ENCODE measurements at regions not wholly inside any gene's neighbourhood (a gene's known extent, or its start where the extent isn't known, plus 50 kb on each side); places are given as distances from the start of the nearest gene placed in this dataset.
A peak's percentile ranks its signal among the peaks of the same experiment; 100 is the strongest.
"Not testable (repeated sequence)": the region's sequence is repeated elsewhere in the genome, so short reads cannot be mapped to it uniquely, and the experiment has no call there.

DNA sequence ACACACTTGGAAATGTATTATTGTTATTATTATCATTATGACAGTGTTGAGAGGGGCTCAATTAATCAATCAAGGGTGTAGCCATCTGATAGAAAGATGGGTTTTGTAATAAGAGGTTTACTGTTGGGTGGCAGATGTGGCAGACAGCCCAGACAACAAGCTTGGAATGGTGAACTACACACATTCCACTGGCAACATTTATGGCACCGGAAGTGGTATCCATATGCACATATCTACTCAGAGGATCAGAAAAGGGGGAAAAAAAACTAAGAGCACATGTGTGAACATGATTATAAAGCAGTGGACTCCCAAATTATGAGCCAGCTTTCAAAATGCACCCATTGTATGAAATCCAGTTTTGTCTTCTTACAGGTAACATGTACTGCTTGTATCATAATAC lies 125.9 kb upstream of the ARX start:
- no peak for DNase-seq (ENCODE audit: low spot score)

DNA sequence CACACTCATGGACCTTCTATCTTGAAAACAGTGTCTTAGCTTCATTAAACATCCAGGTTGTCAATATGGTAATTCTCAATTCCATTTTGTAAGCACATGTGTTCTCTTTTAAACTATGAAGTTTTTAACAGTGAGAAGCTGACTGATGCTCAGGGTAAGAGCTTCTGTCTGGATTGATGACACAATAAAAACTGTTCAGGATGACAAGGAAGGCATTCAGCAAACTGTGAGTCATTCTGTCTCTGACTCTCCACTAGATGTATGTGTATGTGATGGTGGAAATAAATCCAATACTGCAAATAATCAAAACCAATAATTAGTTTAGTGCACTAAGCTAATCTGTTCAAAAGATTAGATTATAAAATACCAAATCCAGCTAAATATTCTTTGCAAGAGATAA lies 115.3 kb upstream of the ARX start:
- no peak for DNase-seq (ENCODE audit: low spot score)

DNA sequence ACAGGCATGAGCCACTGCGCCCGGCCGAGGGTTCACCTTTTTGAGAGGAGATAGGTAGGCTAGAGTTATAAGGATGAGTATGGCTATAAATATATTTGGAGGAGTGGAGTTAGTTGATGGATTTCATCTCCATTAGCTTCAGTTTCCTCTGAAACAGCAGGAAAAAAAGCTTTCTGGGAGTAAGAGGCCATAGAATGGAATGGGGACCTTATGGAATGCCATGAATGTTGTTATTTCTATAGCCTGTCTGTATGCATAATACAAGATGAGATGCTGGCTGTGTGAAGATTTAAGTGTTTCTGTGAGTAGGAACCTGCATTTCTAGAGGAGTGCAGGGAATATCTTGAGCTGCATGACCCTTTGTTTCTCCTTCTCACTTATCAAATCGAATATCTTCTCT lies 114.9 kb upstream of the ARX start:
- DNase-seq (ENCODE audit: low spot score) = no peak

DNA sequence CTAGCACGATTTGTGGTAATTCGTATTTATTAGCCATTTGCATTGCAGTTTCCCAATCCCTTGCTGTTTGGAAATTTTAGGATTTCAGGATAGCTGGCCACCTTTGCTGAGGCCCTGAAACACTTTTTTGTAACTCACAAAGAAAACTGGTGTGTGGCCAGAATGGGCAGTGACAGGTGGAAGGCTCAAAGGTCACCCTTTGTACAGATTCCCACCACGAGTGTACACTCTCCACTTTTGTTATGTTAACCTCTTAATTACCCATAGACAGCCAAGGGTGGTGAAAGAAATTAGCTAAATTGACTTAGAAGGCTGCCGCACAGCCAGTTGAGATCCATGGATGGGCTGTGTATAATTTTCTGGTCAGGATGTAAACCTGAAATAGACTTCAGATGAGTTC lies 109.7 kb upstream of the ARX start:
- no peak for DNase-seq (ENCODE audit: low spot score)

DNA sequence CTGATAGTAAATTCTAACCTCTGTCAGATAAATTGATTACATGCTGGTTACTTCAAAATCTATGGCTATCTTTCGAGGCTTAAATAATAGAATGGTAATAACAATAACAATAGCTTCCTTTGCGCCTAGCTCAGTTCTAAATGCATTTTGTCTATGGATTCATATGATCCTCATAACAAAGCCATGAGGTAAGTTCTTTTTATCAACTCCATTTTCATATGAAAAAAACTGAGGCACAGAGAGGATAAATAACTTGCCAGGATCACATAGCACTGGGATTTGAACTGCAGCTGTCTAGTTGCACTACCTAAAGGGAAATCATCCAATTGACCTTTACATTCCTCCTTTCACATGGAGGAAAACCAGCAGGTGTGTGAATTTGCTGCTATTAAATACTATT lies 108.6 kb upstream of the ARX start:
- DNase-seq (ENCODE audit: low spot score) = no peak

DNA sequence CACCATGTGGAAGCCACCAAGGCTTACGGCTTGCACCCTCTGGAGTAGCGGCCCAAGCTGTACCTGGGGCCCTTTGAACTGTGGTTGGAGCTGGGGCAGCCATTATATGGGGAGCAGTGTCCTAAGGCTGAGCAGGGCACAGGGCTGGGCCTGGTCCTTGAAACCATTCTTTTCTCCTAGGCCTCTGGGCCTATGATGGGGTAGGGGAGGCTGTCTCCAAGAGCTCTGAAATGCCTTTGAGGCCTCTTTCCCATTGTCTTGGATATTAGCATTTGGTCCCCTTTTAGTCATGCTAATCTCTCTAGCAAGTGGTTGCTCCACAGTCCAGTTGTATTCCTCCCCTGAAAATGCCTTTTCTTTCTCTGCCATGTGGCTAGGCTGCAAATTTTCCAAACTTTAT lies 96.4 kb upstream of the ARX start:
- no peak for DNase-seq (ENCODE audit: low spot score)

DNA sequence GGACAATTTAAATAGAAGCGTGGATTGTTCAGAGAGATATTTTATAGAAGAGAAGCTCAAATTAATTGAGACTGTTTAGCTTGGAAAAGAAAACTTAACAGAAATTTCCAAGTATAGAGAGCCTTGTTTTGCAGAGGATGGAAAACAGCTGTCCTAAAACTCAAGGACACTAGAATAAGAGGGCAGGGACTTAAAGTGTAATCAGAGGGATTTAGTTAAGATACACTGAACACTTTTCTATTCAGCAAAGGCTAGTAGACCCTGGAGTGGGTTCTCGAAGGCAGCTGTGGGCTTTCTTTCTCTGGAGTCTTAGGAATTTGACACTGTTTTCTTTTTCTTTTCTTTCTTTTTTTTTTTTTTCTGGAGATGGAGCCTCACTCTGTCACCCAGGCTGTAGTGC lies 92.7 kb upstream of the ARX start:
- no peak for DNase-seq (ENCODE audit: low spot score)

DNA sequence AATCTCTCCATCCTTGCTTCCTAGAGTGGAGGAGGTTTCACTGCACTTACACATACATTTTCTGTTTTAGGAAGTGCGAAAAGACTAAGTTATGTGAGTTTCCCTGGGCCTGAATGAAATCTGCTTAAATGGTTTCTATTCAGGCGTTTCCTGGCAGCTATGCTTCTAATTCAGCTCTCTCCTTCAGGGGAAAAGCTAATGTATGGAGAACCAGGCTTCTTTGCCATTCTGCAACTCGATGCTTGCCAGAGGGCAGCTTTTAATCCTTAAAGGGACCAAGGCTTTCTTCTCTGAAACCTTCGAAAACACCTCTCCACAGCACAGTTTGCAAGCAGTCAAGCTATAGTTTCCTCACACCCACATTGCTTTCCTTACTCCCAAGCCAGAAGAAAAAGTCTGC lies 89.5 kb upstream of the ARX start:
- no peak for DNase-seq (ENCODE audit: low spot score)

DNA sequence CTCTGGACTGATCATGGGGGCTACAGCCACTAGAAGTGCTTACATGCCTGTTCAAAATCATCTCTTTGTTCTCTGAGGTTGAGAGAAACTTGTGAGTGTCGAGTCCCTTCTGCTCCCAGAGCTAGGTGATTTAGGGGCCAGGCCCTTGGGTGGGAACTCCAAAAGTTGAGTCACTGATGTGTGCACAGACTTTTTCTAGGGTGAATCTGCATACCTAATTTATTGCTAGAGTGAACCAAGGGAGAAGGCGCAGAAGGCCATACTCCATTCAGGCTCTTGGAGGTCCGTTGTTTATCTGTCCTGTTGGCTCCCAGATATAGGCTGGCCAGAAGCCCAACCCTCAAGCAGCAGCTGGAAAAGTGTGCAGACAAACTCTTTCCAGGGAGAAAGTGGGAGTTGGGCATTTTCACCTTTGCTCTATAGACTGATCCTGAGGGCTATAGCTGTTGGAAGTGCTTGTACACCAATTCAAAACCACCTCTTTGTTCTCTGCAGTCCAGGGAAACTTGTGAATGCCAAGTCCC lies 80.8 kb upstream of the ARX start:
- DNase-seq (ENCODE audit: low spot score) = no peak

DNA sequence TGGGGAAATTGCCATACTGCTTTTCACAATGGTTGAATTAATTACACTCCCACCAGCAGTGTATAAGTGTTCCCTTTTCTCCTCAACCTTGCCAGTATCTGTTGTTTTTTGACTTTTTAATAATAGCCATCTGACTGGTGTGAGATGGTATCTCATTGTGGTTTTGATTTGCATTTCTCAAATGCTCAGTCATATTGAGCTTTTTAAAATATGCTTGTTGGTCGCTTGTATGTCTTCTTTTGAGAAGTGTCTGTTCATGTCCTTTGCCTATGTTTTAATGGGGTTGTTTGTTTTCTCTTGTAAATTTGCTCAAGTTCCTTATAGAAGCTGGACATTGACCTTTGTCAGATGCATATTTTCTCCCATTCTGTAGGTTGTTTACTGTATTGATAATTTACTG lies 75.4 kb upstream of the ARX start:
- not testable (repeated sequence) for DNase-seq (ENCODE audit: low spot score)

DNA sequence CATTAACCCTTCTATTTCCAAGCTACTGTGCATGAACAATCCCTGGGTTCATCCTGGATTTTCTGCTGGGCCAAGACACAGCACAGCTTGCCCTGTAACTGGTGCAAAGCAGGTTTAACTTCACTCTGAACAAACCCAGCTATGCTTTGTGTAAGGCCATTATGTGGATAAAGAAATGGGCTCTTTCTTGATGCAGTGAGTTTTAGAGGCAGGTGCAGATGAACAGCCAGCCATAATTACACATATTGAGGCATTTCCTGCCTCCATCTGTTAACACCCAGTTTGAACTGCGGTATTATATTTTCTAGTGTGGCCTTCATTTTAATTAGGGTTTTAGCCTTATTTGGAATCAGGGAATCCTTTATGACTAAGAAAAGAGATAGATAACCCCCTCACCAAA lies 68.7 kb upstream of the ARX start:
- no peak for DNase-seq (ENCODE audit: low spot score)

DNA sequence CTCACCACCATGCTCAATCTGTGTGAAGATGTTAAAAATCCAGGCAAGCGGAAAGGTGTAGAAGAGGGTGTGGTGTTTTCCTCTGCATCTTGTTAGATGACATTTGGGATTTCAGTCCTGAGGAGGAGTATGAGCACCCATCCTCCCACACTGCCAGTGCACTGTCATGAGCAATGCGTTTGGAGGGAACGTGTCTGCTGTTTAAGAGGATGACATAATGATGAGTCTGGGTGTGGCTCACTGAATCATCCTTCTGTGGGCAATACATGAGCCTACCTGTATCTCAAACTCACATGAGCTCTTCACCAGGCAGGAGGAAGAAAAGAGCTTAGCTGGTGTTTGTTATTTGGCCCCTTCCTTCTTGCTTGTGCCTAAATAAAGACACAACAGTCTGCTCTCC lies 67.9 kb upstream of the ARX start:
- DNase-seq (ENCODE audit: low spot score) = no peak

DNA sequence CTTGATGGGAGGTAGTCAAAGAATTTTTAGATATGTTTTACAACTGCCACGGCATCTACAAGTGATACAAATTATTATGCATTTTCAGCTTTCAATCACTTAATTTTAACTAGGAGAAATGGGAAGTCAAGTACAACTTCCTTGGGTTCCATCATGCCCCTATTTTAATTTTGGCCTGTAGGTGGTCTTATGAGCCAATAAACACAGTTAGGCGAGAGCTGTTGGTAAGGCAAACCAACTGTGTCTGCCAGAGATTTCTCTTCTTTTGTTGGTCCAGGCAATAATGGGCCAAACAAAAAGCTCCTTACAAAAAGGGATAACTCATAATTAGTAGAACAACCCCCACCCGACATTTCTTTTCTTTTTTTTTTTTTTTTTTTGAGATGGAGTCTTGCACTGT lies 63.3 kb upstream of the ARX start:
- DNase-seq (ENCODE audit: low spot score) = no peak

DNA sequence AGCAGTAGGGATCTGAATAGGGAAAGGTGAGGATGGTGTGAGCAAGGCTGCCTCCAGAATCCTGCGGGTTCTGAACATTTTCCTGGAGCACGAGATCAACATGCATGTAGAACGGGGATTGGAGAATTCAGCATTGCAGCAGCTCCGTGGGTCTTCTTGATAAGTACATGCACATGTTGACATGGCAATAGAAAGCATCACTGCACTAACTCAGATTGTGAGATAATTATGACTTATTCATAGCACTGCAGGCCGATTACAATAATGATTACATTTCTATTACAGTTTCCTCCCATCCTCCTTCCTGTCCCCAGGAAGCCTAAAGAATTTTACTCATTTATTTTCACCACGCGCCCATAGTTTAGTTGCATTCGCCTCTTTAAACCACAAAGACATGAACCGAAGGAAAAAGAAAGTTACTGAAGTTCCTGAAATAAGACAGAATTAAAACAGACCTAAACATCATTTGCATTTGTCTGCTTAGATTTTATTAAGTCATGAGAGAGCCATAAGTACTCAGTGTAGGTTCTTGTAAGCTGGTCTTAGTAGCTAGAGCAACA lies 61.3 kb upstream of the ARX start:
- no peak for DNase-seq (ENCODE audit: low spot score)

DNA sequence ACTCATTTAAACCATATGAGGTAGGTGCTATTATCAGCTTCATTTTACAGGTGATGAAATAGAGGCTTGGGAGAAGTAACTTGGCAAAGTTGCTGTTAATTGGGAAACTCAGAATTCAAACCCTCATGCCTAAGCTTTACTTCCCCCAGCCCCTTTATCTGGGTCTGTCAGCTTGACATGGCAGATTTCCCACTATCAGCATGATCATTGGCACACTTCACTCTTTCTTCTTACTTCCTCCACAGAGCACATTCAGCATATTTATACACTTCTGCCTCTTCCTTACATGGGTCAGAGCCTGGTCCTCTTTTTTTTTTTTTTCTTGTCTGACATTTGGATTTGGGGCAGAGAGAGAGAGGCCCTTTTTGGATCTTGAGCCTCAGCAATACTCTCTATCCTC lies 56.5 kb upstream of the ARX start:
- no peak for DNase-seq (ENCODE audit: low spot score)

DNA sequence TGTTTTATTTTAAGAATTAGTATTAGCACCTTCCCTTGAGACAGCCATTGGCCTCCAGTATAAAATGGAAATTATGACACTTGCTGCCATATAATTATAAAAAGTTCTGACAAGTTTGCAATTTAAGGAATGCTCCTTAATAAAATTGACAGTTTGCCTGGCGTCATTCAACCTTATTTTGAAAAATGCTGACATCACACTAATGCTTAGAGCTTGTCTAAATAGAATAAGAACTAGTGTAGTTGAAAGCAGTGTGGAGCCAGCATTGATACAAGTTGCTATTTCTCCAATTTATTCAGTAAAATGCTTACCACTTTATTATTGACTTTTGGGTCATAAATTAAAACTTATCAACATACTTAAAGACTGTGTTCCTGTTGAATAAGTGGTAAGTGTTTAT lies 54.3 kb upstream of the ARX start:
- no peak for DNase-seq (ENCODE audit: low spot score)

DNA sequence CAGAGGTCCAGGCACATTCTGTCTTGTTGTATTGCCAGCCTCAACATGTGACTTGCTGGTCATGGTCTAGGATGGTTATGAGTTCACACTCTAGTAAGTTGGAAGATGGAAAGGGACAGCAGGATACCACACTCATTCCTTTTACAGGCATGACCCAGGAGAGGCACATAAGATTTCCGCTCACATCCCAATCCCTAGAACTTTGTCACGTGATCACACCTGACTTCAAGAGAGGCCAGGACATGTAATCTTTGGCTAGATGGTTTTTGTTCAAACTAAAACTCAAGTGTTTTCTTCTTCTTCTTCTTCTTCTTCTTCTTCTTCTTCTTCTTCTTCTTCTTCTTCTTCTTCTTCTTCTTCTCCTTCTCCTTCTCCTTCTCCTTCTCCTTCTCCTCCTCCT lies 53.4 kb upstream of the ARX start:
- no peak for DNase-seq (ENCODE audit: low spot score)

DNA sequence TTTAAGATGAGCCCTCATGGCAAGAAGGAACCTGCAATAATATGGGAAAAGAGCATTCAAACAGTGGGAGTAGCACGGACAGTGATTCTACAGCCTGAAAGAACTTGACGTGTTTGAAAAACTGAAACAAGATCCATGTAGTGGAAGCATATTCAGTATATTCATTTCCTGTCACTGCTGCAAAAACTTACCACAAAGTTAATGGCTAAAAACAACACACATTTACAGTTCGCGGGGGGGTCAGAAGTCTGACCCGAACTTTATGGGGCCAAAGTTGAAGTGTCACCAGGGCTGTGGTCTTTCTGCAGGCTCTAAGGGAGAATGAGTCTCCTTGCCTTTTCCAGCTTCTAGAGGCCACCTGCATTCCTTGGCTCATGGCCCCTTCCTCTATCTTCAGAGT lies 52.6 kb upstream of the ARX start:
- DNase-seq (ENCODE audit: low spot score) = no peak

DNA sequence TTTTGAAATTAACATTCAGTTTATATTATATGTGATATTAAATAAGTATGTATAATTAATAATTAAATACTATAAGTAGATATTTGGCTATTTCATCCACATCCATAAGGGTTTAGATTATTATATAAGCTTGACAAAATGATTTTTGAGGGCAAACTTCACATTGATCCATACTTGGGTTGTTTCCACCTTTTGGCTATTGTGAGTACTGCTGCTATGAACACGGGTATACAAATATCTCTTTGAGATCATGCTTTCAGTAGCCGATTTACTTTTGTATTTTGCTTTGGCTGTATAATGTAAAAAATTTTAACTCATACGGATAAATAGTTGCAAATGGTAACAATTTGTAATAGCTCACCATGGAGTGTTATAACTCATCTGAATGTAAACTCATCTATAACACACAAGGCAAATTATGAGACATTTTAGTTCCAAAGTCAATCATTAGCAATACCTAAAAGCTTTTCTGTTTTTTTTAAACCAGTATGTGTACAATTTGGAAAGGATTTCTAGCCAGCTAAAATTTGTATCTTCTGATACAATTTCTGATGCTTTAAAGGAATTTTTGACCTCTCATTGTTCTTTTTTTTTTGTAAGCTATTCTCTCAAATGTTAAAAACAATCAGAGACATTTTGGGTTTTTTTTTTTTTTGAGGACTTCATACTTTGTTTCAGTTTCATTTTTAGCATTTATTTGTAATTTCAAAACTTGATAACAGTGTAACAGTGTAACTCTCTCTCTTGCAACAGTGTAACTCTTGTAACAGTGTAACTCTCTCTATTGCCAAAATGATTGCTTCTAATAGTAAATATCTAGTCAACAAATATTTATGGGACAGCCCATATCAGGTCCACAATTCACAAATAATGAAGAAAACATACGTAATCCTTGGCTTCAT lies 51.8 kb upstream of the ARX start:
- DNase-seq (ENCODE audit: low spot score) = peak; percentile 13

DNA sequence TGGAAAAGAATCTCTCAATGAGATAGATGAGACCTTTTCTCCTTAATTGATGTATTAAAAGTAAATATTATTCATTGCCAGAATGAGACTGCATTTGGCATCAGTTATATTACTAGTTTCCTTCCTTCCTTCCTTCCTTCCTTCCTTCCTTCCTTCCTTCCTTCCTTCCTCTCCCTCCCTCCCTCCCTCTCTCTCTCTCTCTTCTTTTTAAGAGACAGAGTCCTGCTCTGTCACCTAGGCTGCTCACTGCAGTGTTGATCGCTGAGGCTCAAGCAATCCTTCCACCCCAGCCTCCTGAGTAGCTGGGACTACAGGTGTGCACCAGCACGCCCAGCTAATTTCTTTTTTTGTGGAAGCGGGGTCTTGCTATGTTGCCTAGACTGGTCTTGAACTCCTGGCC lies 50.4 kb upstream of the ARX start:
- no peak for DNase-seq (ENCODE audit: low spot score)

All from activated CD4-positive, alpha-beta T cell treated with anti-CD3 and anti-CD28 coated beads, Interleukin-2, Interleukin-4, amounts not matched to agents 100 ng/mL and 50 ng/mL, durations not matched to agents 16 hours and 8 hours (primary cell).